IMR-90 (cell line): ENCODE measurements at regions not wholly inside any gene's neighbourhood (a gene's known extent, or its start where the extent isn't known, plus 50 kb on each side); places are given as distances from the start of the nearest gene placed in this dataset.

Source experiments
- ATAC-seq: fragments of 200-7000 bp; cut with Tn5 transposase; 2 replicates; pipeline ENCODE4 v1.9.1; 2020; ENCODE audit warnings: low read depth, mild to moderate bottlenecking, moderate library complexity
- BruUV-seq: library from RNA; stranded (reverse); fragments of 400-500 nt; replicated peaks from 2 replicates; lab custom pipeline; 2021; lab: Mats Ljungman, UMichigan
- CTCF ChIA-PET: fragments of 300-600 bp; formaldehyde crosslinking; extraction: SDS; loops from one replicate; lab custom pipeline; 2021; ENCODE audit warnings: antibody characterized with exemption; lab: Yijun Ruan, JAX
- POLR2A ChIA-PET: fragments of 300-600 bp; sonication (Branson Sonifier 250); formaldehyde crosslinking; loops from one replicate; lab custom pipeline; 2022; ENCODE audit warnings: antibody characterized with exemption; ENCODE audit not compliant: unreplicated experiment; lab: Charles Lee
- DNase-seq: peaks from one replicate; pipeline ENCODE4 v3.0.0; 2013
- H2AFZ ChIP-seq: replicated peaks from 2 replicates; pipeline ENCODE3; 2013; ENCODE audit warnings: low read length, mild to moderate bottlenecking; ENCODE audit not compliant: poor library complexity
- H2AK5ac ChIP-seq: 2 replicates; pipeline ENCODE4 v1.6.1; 2013; ENCODE audit warnings: low read depth, low read length, inconsistent platforms
- H2AK9ac ChIP-seq: replicated peaks from 2 replicates; pipeline ENCODE3; 2013; ENCODE audit warnings: mild to moderate bottlenecking, low read depth, low read length, moderate library complexity; ENCODE audit not compliant: poor library complexity
- H2BK120ac ChIP-seq: 2 replicates; pipeline ENCODE4 v1.6.1; 2013; ENCODE audit warnings: low read depth, low read length, inconsistent platforms
- H2BK15ac ChIP-seq: 3 replicates; pipeline ENCODE4 v1.6.1; 2013; ENCODE audit warnings: low read depth, low read length, inconsistent platforms
- H2BK20ac ChIP-seq: 2 replicates; pipeline ENCODE4 v1.6.1; 2013; ENCODE audit warnings: low read depth, mild to moderate bottlenecking, inconsistent platforms, low read length, moderate library complexity
- H2BK5ac ChIP-seq: 2 replicates; pipeline ENCODE4 v1.6.1; 2013; ENCODE audit warnings: mild to moderate bottlenecking, low read depth, low read length, inconsistent platforms; ENCODE audit not compliant: poor library complexity, severe bottlenecking
- H3K14ac ChIP-seq: replicated peaks from 2 replicates; pipeline ENCODE4 v1.6.1; 2013; ENCODE audit warnings: low read depth, low read length, inconsistent platforms
- H3K18ac ChIP-seq: 2 replicates; pipeline ENCODE4 v1.6.1; 2013; ENCODE audit warnings: low read depth, low read length, control low read depth
- H3K23ac ChIP-seq: 2 replicates; pipeline ENCODE4 v1.6.1; 2013; ENCODE audit warnings: low read depth, low read length, inconsistent platforms
- H3K27ac ChIP-seq: 2 replicates; pipeline ENCODE4 v1.5.1; 2013; ENCODE audit warnings: mild to moderate bottlenecking, control low read depth, low read length; ENCODE audit not compliant: insufficient read depth
- H3K27me3 ChIP-seq: 2 replicates; pipeline ENCODE4 v1.6.1; 2013; ENCODE audit warnings: low read length; ENCODE audit not compliant: control insufficient read depth, insufficient read depth
- H3K36me3 ChIP-seq: 2 replicates; pipeline ENCODE4 v1.6.1; 2013; ENCODE audit warnings: low read length, mixed read lengths; ENCODE audit not compliant: control insufficient read depth, insufficient read depth
- H3K4ac ChIP-seq: 2 replicates; pipeline ENCODE4 v1.6.1; 2013; ENCODE audit warnings: low read depth, low read length, inconsistent platforms
- H3K4me1 ChIP-seq: 2 replicates; pipeline ENCODE4 v1.6.1; 2013; ENCODE audit warnings: low read length, mixed read lengths; ENCODE audit not compliant: control insufficient read depth, insufficient read depth
- H3K4me2 ChIP-seq: 2 replicates; pipeline ENCODE4 v1.6.1; 2013; ENCODE audit warnings: low read depth, mild to moderate bottlenecking, control low read depth, low read length, moderate library complexity
- H3K4me3 ChIP-seq: 2 replicates; pipeline ENCODE4 v1.5.1; 2013; ENCODE audit warnings: low read depth, mild to moderate bottlenecking, control low read depth, low read length, moderate library complexity; ENCODE audit not compliant: insufficient read depth
- H3K56ac ChIP-seq: 2 replicates; pipeline ENCODE4 v1.6.1; 2013; ENCODE audit warnings: low read length, inconsistent platforms; ENCODE audit not compliant: insufficient read depth; ENCODE audit errors: extremely low read depth
- H3K79me1 ChIP-seq, 2 experiments: 2 replicates each; pipeline ENCODE4 v1.6.1; 2013; ENCODE audit warnings: low read length in 2 of 2, inconsistent platforms in 1 of 2, low read depth in 1 of 2
- H3K9ac ChIP-seq: 2 replicates; pipeline ENCODE4 v1.6.1; 2013; ENCODE audit warnings: low read depth, low read length, control low read depth
- H3K9me1 ChIP-seq: 2 replicates; pipeline ENCODE4 v1.6.1; 2013; ENCODE audit warnings: low read length, inconsistent platforms; ENCODE audit not compliant: insufficient read depth
- H3K9me3 ChIP-seq: 2 replicates; pipeline ENCODE4 v1.6.1; 2013; ENCODE audit warnings: low read length; ENCODE audit not compliant: control insufficient read depth, insufficient read depth
- H4K20me1 ChIP-seq: 2 replicates; pipeline ENCODE4 v1.6.1; 2013; ENCODE audit warnings: low read length, inconsistent platforms; ENCODE audit not compliant: insufficient read depth
- H4K5ac ChIP-seq: 2 replicates; pipeline ENCODE4 v1.6.1; 2013; ENCODE audit warnings: mild to moderate bottlenecking, low read depth, low read length, control low read depth
- H4K8ac ChIP-seq, 2 experiments: 2 replicates each; pipeline ENCODE4 v1.6.1; 2013; ENCODE audit warnings: low read depth in 2 of 2, low read length in 2 of 2, control low read depth in 1 of 2, inconsistent platforms in 1 of 2
- H4K91ac ChIP-seq: 2 replicates; pipeline ENCODE4 v1.6.1; 2013; ENCODE audit warnings: low read depth, low read length, inconsistent platforms; ENCODE audit not compliant: insufficient read depth
- BHLHE40 ChIP-seq: fragments of 150-350 bp; IDR thresholded peaks from 2 replicates; pipeline ENCODE4 v1.6.1; 2016; ENCODE audit warnings: mild to moderate bottlenecking, low read depth, low read length
- CEBPB ChIP-seq: IDR thresholded peaks from 2 replicates; pipeline ENCODE4 v1.6.1; 2012; ENCODE audit warnings: low read depth, low read length, improper control_type of control experiment
- CHD1 ChIP-seq: IDR thresholded peaks from 2 replicates; pipeline ENCODE4 v1.6.1; 2012; ENCODE audit warnings: low read depth, low read length, improper control_type of control experiment
- CTCF ChIP-seq: conservative IDR thresholded peaks from 2 replicates; pipeline ENCODE4 v1.5.1; 2012; ENCODE audit warnings: mild to moderate bottlenecking, low read depth, low read length, improper control_type of control experiment
- ELK1 ChIP-seq: fragments of 150-350 bp; IDR thresholded peaks from 2 replicates; pipeline ENCODE4 v1.6.1; 2016; ENCODE audit warnings: low read depth, mild to moderate bottlenecking, low read length, moderate library complexity, borderline replicate concordance
- FOS ChIP-seq: fragments of 150-350 bp; IDR thresholded peaks from 2 replicates; pipeline ENCODE4 v1.6.1; 2016; ENCODE audit warnings: low read depth, low read length
- MXI1 ChIP-seq: IDR thresholded peaks from 2 replicates; pipeline ENCODE4 v1.6.1; 2012; ENCODE audit warnings: low read depth, mild to moderate bottlenecking, low read length, moderate library complexity, borderline replicate concordance
- POLR2A ChIP-seq: IDR thresholded peaks from 2 replicates; pipeline ENCODE4 v1.6.1; 2012; ENCODE audit warnings: mild to moderate bottlenecking, low read depth, low read length
- SMC3 ChIP-seq: fragments of 150-350 bp; IDR thresholded peaks from 2 replicates; pipeline ENCODE4 v1.6.1; 2016; ENCODE audit warnings: low read depth, mild to moderate bottlenecking, antibody characterized with exemption, low read length, moderate library complexity
- WGBS, 2 experiments: methylation state at CpG; one replicate each; pipeline versions ENCODE4 v1.1.5 to v1.1.7; 2013; ENCODE audit warnings: missing lambda C conversion rate in 2 of 2; ENCODE audit not compliant: insufficient read length in 1 of 2; ENCODE audit errors: extremely low coverage in 2 of 2; 5-methylcytosine and 5-hydroxymethylcytosine counted together
- dilution Hi-C: fragments of 300-500 bp; cut with HindIII; formaldehyde crosslinking; loops from one replicate; pipeline ENCODE4 v1.14.3; 2018; ENCODE audit warnings: low sequenced_read_pairs; ENCODE audit not compliant: unreplicated experiment
- in situ Hi-C: fragments of 300-500 bp; cut with MboI; formaldehyde crosslinking; loops from 3 replicates; pipeline ENCODE4 v1.14.3; 2019; ENCODE audit warnings: low sequenced_read_pairs, inconsistent platforms, mixed read lengths
- intact Hi-C: fragments of 100-400 bp; cut with micrococcal nuclease; formaldehyde crosslinking; loops from 2 replicates; pipeline ENCODE4 v1.10.0; 2022
- TF ChIP-seq, protein P1 (sequence below): fragments of 150-350 bp; IDR thresholded peaks from 2 replicates; pipeline ENCODE4 v1.6.1; 2017; ENCODE audit warnings: mild to moderate bottlenecking, antibody characterized with exemption, low read length, low read depth

- H2AFZ ChIP-seq = no peak overlapping the region
- no peak overlapping the region for H2AK5ac ChIP-seq
- no peaks in the 10 kb centered on the region for H4K20me1 ChIP-seq
- H3K36me3 ChIP-seq = no peaks in the 10 kb centered on the region
- H3K9me1 ChIP-seq = no peaks in the 10 kb centered on the region
- no peak overlapping the region for H2AK9ac ChIP-seq
- no peaks in the 10 kb centered on the region; the same call in 1 of the 2 replicates for H3K27me3 ChIP-seq
- no peak overlapping the region for H2BK15ac ChIP-seq
- POLR2A ChIA-PET = no interaction called here
- H2BK20ac ChIP-seq = no peak overlapping the region
- no peak overlapping the region for H3K27ac ChIP-seq
- no CpG with 5 or more reads among the region's 3 CpGs for WGBS, 2 experiments
- H3K9ac ChIP-seq = no peak overlapping the region
- H2BK5ac ChIP-seq = no peak overlapping the region
- no TSS peak for BruUV-seq
- H4K91ac ChIP-seq = no peak overlapping the region
- intact Hi-C loops = no loop called here
- no peak overlapping the region for H3K14ac ChIP-seq
- no peak overlapping the region for H3K4me2 ChIP-seq
- TF ChIP-seq CEBPB = no peak
- no peak for TF ChIP-seq POLR2A
- no peak for TF ChIP-seq BHLHE40
- TF ChIP-seq FOS = no peak
- TF ChIP-seq MXI1 = no peak
- TF ChIP-seq, protein P1, sequence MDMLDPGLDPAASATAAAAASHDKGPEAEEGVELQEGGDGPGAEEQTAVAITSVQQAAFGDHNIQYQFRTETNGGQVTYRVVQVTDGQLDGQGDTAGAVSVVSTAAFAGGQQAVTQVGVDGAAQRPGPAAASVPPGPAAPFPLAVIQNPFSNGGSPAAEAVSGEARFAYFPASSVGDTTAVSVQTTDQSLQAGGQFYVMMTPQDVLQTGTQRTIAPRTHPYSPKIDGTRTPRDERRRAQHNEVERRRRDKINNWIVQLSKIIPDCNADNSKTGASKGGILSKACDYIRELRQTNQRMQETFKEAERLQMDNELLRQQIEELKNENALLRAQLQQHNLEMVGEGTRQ = no peak
- TF ChIP-seq CTCF = no peak
- no peak for TF ChIP-seq SMC3
- TF ChIP-seq ELK1 = no peak
- no peak for TF ChIP-seq CHD1
- H3K9me3 ChIP-seq = no peaks in the 10 kb centered on the region
- H4K8ac ChIP-seq = no peak overlapping the region
- in situ Hi-C loops = no loop called here
- H3K4me3 ChIP-seq = no peak overlapping the region
- dilution Hi-C loops = no loop called here
- H3K23ac ChIP-seq = no peak overlapping the region
- no peaks in the 10 kb centered on the region for H3K4me1 ChIP-seq
- CTCF ChIA-PET = no interaction called here
- H3K18ac ChIP-seq = no peak overlapping the region
- no peak overlapping the region for H2BK120ac ChIP-seq
- H4K5ac ChIP-seq = no peak overlapping the region
- H3K79me1 ChIP-seq = no peaks in the 10 kb centered on the region
- DNase-seq (peak; percentile 21), ATAC-seq (no peak)
- no peak overlapping the region for H3K4ac ChIP-seq
- H3K56ac ChIP-seq = no peak overlapping the region
Observed at GRCh38 chrX:30010471-30010870, 204.9 kb upstream of the MAGEB2 start.
